HG02610 (cell line): ENCODE measurements at regions not wholly inside any gene's neighbourhood (a gene's known extent, or its start where the extent isn't known, plus 50 kb on each side); places are given as distances from the start of the nearest gene placed in this dataset.

ENCODE experiments used
- ATAC-seq: cut with Tn5 transposase; IDR thresholded peaks from one replicate; pipeline ENCODE4 v1.9.1; 2021; ENCODE audit warnings: mild to moderate bottlenecking, moderate library complexity; ENCODE audit not compliant: unreplicated experiment

DNA sequence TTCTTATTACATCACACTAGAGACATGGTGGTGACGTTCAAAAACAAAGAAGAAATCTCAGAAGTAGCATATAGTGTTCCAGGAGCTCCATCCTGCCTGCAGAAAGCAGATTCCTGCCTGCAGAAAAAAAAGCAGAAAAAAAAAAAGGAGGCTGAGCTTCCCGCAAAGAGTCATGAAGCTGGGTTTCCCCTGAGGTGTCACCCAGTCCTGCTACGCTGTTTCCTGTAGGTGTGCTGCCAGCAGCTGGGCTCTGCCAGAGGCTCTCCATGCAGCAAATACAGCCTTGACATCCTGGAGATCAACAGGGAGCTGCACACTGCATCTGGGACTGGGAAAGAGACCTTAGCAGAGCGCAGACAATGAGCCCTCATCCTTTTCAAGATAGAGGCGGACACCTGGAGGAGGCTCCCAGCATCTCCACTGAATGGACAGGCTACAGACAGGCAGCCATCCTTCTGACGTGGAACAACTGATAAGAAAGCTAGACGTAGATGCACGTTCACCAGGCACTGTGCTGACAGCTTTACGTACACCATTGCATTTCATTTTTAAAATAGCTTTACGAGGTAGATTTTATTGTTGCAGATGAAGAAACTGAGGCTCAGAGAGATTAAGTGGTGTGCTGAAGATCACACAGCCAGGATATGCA, 350.9 kb downstream of the FOXO1 start:
- ATAC-seq, result no peak

DNA sequence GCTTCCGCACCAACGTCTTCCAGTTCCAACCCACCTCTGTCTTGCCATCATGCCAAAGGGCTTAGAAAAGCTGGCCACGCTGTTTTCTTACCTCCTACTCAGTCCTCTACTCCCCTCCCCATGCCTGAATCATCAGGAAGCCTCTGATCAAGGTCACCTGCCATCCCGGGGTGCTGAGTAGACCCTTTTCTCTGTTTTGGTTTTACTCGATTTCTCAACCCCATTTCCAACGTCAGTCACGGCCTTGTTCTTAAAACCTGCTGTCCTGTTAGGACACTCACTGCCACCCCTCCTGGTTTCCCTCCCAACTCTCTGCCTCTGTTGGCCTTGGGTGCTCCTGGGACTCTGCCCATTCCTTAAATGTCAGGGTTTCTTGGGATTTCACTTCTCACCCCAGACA, 350.1 kb downstream of the FOXO1 start:
- no peak for ATAC-seq

DNA sequence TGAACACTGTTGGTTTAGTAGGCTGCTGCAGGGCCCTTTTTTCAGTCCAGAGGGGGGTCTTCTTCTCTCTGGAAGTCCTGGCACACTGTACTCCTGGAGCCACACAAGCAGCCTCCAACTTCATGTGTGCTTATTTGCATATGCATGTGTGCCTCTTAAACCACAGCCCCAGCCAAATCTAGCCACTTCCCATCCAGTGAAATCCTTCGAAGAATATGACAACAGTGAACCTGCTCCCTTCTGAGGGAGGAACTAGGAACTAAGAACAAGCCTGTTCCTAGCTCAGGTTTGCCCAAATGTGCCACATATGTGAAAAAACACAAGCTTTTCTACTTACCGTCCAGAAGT, 348.5 kb downstream of the FOXO1 start:
- ATAC-seq, result no peak

DNA sequence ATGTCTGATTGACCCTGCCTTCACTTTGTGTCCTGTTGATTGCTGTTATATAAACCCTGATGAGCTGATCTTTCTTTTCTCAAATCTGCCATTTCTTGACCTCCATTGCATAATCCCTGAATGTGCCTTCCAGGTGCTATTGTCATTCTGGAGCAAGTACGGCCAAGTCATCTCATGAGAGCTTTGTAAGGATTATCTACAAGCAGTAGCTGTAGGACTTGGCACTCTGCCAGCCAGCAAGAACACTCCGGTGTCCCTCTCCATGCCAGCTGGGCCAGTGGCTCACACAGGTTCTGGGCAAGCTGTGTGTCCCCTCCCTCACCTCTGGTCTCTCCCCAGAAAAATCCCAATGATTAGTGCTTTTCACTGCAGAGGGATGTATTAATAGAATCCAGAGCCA, 348.1 kb downstream of the FOXO1 start:
- ATAC-seq, result no peak

DNA sequence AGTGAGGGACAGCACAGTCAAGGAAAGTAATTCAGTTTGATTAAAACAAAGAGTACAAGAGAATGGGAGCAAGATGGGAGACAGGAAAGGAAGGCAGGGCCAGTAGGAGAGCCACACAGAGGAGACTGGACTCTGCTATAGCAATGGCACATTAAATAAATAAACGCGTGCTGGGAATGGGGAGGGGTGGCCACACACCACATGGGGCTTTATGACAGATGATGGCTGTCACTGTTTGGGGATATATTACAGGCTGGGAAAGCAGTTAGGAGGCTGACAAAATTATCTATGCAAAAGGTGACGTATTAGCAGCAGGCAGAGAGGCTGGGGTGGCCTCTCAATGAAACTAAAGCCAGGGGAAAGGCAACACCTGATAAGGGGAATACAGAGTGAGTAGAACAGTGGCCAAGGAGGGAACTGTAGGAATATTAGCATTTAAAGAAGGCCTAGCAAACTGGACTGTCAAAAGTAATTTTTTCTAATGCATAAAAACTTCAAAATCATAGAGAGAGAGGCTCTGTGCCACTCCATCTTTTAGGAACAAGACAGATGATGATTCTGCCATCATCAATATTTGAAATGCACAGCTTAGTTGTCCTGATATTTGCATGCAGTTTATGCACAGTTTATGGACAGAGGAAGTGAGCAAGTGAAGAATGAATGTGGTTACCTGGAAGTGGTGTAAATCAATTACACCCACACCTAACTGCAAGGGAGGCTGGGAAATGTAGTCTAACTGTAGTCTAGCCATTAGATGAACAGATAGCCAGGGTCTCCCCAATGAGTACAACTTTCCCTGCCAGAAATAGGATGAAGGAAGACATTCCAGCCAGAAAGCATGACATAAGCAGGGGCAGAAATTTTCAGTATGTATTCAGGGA, 346.5 kb downstream of the FOXO1 start:
- ATAC-seq, result no peak

- ATAC-seq, result no peak
Observed at GRCh38 chr13:40328091-40328490, 338.4 kb downstream of the FOXO1 start.

GRCh38 chr13:40329781-40330485, 336.5 kb downstream of the FOXO1 start:
- no peak for ATAC-seq

DNA sequence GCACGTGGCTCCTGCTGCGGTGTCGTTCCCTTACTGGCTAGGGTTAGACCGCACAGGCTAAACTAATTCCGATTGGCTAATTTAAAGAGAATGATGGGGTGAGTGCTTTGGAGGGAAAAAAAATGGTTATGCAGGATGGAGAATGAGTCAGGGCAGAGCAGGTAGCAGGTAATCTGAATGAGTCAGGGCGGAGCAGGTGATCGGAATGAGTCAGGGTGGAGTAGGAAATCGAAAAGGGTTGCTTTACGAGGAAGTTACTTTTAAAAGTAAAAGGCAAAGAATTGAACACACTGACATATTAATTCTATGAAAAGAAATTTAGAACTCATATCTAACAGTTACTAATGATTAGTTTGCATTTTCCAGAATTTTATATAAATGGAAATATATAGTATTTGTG, 335.5 kb downstream of the FOXO1 start:
- no peak for ATAC-seq

DNA sequence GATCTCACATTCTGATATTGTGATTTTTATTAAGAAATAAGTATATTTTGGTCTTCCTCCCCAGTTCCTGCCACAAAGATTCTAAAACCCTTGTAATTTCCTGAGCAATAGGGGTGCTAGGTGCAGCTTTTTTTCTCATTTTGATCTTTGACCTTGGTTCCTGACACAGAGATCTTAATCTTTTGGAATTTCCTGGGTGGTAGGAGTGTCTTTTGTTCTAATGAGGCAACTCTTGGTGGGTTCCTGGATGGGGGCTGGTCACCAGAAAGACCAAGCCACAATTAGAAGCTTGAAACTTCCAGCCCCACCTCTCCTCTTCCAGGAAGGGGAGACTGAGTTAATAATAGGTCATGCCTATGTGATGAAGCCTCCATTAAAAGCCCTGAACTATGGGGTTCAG, 334.6 kb downstream of the FOXO1 start:
- no peak for ATAC-seq

- no peak for ATAC-seq
Observed at GRCh38 chr13:40333226-40333625, 333.2 kb downstream of the FOXO1 start.

- no peak for ATAC-seq
Observed at GRCh38 chr13:40334031-40334430, 332.4 kb downstream of the FOXO1 start.

DNA sequence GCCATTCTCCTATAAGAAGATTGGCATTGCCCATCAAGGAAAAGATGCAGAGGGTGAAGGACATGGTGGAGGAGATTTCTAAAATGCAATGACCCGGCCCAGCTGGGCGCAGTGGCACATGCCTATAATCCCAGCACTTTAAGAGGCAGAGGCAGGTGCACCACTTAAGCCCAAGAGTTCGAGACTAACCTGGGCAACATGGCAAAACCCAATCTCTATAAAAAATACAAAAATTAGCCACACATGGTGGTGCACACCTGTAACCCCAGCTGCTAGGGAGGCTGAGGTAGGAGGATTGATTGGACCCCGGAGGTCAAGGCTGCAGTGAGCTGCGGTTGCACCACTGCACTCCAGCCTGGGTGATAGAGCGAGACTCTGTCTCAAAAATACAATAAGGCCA, 331.8 kb downstream of the FOXO1 start:
- ATAC-seq, result no peak

DNA sequence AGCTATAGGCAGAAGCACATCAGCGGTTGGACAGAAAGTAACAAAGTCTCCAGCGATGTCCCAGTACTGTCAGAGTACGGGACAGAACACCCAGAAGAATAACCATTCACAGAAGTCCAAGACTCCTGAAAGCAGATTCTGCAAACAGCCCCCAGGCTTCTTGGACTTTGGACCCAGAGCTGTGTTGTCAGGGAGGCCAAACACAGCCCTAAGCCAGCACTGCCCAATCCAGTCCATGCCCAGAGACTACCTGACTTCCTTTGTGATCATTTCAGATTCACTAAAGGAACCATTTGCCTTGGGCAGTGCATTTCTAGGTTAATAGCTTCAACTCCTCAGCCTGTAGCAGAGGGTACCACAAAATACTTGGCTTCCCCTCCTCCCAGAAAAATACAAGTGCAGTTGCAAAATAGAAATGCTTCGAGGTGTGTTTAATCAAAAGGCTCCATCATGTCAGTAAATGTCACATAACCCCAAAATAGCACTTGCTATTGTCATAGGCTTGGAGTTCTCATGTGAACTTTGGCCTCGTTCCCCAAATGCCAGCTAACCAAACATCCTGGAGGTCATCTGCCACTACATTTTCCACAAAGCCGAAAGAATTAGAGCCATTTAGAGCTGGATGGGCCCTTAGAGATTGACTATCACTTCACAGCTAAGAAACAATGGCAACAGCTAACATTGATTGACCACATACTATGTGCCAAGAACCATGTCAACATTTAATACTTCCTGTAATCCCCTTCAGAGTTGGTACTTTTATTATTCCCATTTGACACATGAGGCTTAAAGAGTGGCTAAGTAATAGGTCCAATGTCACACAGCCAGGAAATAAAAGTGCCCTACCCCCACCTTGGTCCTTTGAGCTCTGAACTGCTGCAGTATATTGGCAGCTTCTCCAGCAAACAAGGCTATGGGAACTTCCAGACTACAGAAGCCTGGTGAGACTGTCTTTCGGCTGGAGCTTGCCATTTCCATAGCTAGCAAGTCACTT, 329.9 kb downstream of the FOXO1 start:
- ATAC-seq, result no peak

DNA sequence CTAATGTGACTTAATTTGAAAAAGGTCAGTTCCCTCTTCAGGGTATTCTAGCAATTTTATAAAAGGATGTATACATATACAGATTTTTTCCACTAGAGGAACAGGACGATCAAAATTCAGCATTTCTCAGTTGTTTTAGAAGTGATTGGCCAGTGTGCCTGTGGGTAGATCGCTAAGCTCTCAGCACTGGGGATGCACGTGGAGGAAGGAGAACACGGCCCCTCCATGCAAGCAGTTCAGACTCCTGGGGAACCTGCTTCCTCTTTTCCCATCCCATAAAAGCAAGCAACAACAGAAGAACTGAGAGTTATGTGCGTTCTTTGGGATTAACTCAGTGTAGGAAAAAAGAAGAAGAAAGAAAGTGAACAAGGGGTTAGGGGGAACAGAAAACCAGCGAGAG, 328.8 kb downstream of the FOXO1 start:
- ATAC-seq, result no peak

GRCh38 chr13:40338217-40338616, 328.2 kb downstream of the FOXO1 start:
- ATAC-seq, result no peak

- ATAC-seq, result no peak
Observed at GRCh38 chr13:40340368-40341095, 325.9 kb downstream of the FOXO1 start.

- ATAC-seq, result no peak
Observed at GRCh38 chr13:40341096-40341471, 325.4 kb downstream of the FOXO1 start.

DNA sequence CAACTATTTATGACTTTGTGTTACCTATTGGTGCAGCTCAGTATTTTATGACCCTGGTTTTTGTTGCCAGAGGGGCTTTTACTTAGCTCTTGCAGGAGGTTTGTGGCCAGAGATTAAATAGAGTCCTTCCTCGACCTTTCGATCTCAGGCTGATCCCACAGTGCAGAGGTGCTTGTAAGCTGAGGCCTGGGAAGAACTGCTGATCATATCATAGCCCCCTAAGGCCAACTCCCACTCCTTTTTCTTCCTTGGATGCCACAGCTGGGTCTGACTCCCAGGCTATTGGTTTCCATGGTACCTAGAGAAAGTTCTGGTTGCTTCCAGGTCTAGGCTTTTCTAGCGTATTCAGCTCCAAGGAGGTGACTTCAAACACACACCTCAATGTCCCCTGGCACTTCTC, 324.9 kb downstream of the FOXO1 start:
- ATAC-seq, result no peak

GRCh38 chr13:40342461-40342860, 324.0 kb downstream of the FOXO1 start:
- no peak for ATAC-seq

GRCh38 chr13:40342901-40343300, 323.5 kb downstream of the FOXO1 start:
- ATAC-seq, result no peak
